Loucy (cell line): ENCODE measurements at regions not wholly inside any gene's neighbourhood (a gene's known extent, or its start where the extent isn't known, plus 50 kb on each side); places are given as distances from the start of the nearest gene placed in this dataset.

Source experiments
- H2AFZ ChIP-seq: fragments of 200-600 bp; sonication (generic); 2 replicates; pipeline ENCODE4 v1.6.0; 2016; ENCODE audit warnings: antibody characterized with exemption, mild to moderate bottlenecking, low read length, moderate library complexity
- H3F3A ChIP-seq: fragments of 200-600 bp; 2 replicates; pipeline ENCODE4 v1.6.0; 2016; ENCODE audit warnings: antibody characterized with exemption, low read depth, mild to moderate bottlenecking
- H3K27me3 ChIP-seq: fragments of 200-600 bp; sonication (generic); 2 replicates; pipeline ENCODE4 v1.6.1; 2014; ENCODE audit warnings: low read length, mild to moderate bottlenecking; ENCODE audit not compliant: insufficient read depth, poor library complexity, severe bottlenecking
- H3K36me3 ChIP-seq: fragments of 200-600 bp; sonication (generic); 2 replicates; pipeline ENCODE4 v1.6.1; 2016; ENCODE audit warnings: low read length; ENCODE audit not compliant: insufficient read depth
- H3K4me1 ChIP-seq: fragments of 200-600 bp; sonication (generic); 2 replicates; pipeline ENCODE4 v1.5.1; 2014; ENCODE audit warnings: low read length, mild to moderate bottlenecking; ENCODE audit not compliant: insufficient read depth, poor library complexity, severe bottlenecking
- H3K4me2 ChIP-seq: fragments of 200-600 bp; sonication (generic); 2 replicates; pipeline ENCODE4 v1.6.0; 2014; ENCODE audit warnings: antibody characterized with exemption, low read length, low read depth, mild to moderate bottlenecking; ENCODE audit not compliant: poor library complexity, severe bottlenecking
- H3K4me3 ChIP-seq: fragments of 200-600 bp; sonication (generic); 2 replicates; pipeline ENCODE4 v1.5.1; 2014; ENCODE audit warnings: low read length, mild to moderate bottlenecking, mixed read lengths; ENCODE audit not compliant: poor library complexity, severe bottlenecking
- H3K79me2 ChIP-seq: fragments of 200-600 bp; sonication (generic); 2 replicates; pipeline ENCODE4 v1.6.1; 2014; ENCODE audit warnings: low read length; ENCODE audit not compliant: insufficient read depth
- H3K9ac ChIP-seq: fragments of 200-600 bp; sonication (generic); 2 replicates; pipeline ENCODE4 v1.6.0; 2014; ENCODE audit warnings: mild to moderate bottlenecking, low read depth, low read length, moderate library complexity; ENCODE audit not compliant: poor library complexity, severe bottlenecking
- H3K9me2 ChIP-seq: fragments of 200-600 bp; sonication (generic); replicated peaks from 2 replicates; pipeline ENCODE4 v1.6.1; 2016; ENCODE audit warnings: low read depth, low read length, mixed read lengths
- H3K9me3 ChIP-seq: fragments of 200-600 bp; sonication (generic); 2 replicates; pipeline ENCODE4 v1.6.1; 2014; ENCODE audit warnings: mild to moderate bottlenecking, antibody characterized with exemption, low read length, low read depth; ENCODE audit not compliant: insufficient read depth
- H4K20me1 ChIP-seq: fragments of 200-600 bp; sonication (generic); 2 replicates; pipeline ENCODE4 v1.6.0; 2014; ENCODE audit warnings: antibody characterized with exemption, low read length, mild to moderate bottlenecking; ENCODE audit not compliant: insufficient read depth, poor library complexity, severe bottlenecking
- EZH2phosphoT487 ChIP-seq: fragments of 200-600 bp; IDR thresholded peaks from 2 replicates; pipeline ENCODE4 v1.6.1; 2018; ENCODE audit warnings: antibody characterized with exemption, mild to moderate bottlenecking, moderate library complexity, borderline replicate concordance
- TF ChIP-seq, protein P1 (sequence below): fragments of 200-600 bp; sonication (generic); conservative IDR thresholded peaks from 2 replicates; pipeline ENCODE4 v1.5.1; 2014; ENCODE audit warnings: mild to moderate bottlenecking, antibody characterized with exemption, low read length

DNA sequence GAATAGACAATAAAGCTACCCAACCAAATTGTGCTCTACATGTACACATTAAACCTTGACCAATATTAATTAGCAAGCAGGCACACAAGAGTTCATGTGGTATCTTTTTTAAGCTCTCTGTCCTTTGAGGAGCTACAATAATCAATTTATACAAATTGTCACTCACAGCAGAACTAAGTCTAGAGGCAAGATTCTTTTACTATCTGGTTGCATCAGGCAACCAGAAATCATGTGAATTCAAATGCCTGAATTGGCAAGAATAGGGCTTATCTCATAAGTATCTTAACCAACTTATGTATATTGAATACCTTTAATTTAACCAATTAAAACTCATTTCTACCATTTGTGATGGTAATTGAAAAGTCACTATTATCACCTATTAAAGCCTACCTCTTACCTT lies 145.5 kb upstream of the HAPLN1 start:
- no peaks in the 10 kb centered on the region for H3K27me3 ChIP-seq
- H3K4me1 ChIP-seq: no peaks in the 10 kb centered on the region
- no peak overlapping the region for H3K4me3 ChIP-seq
- no peak overlapping the region for H3K9ac ChIP-seq
- H3K9me2 ChIP-seq: no peaks in the 10 kb centered on the region
- no peaks in the 10 kb centered on the region for H3K9me3 ChIP-seq
- H2AFZ ChIP-seq: no peak overlapping the region
- H3K4me2 ChIP-seq: no peak overlapping the region
- no peaks in the 10 kb centered on the region for H3K36me3 ChIP-seq
- TF ChIP-seq, protein P1, sequence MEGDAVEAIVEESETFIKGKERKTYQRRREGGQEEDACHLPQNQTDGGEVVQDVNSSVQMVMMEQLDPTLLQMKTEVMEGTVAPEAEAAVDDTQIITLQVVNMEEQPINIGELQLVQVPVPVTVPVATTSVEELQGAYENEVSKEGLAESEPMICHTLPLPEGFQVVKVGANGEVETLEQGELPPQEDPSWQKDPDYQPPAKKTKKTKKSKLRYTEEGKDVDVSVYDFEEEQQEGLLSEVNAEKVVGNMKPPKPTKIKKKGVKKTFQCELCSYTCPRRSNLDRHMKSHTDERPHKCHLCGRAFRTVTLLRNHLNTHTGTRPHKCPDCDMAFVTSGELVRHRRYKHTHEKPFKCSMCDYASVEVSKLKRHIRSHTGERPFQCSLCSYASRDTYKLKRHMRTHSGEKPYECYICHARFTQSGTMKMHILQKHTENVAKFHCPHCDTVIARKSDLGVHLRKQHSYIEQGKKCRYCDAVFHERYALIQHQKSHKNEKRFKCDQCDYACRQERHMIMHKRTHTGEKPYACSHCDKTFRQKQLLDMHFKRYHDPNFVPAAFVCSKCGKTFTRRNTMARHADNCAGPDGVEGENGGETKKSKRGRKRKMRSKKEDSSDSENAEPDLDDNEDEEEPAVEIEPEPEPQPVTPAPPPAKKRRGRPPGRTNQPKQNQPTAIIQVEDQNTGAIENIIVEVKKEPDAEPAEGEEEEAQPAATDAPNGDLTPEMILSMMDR: no peak
- TF ChIP-seq EZH2phosphoT487: no peak
- no peaks in the 10 kb centered on the region for H4K20me1 ChIP-seq
- H3F3A ChIP-seq: no peaks in the 10 kb centered on the region
- no peaks in the 10 kb centered on the region for H3K79me2 ChIP-seq

DNA sequence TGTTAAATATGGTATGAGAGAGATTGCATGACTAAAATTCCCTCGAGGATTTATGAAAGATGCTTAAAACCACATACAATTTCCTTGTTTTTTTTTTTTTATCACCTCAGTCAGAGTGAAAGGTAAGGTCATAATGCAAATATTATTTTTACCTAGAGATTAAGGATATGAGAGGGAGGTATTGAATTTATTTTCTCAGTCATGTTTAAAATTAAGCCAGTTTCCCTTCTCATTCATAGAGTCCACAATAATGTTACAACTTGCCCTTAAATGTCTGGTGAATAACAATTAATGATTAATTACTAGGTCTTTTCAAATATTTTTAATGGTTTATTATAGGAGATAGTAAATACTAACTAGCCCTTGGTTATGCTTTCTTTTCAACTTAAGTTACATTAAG lies 144.9 kb upstream of the HAPLN1 start:
- H3K27me3 ChIP-seq: no peaks in the 10 kb centered on the region
- no peaks in the 10 kb centered on the region for H3K9me2 ChIP-seq
- H2AFZ ChIP-seq: no peak overlapping the region
- no peaks in the 10 kb centered on the region for H4K20me1 ChIP-seq
- H3K4me1 ChIP-seq: no peaks in the 10 kb centered on the region
- H3K79me2 ChIP-seq: no peaks in the 10 kb centered on the region
- no peak for TF ChIP-seq EZH2phosphoT487
- TF ChIP-seq, protein P1: no peak
- no peaks in the 10 kb centered on the region for H3K36me3 ChIP-seq
- no peak overlapping the region for H3K9ac ChIP-seq
- no peak overlapping the region for H3K4me2 ChIP-seq
- H3K4me3 ChIP-seq: no peak overlapping the region
- no peaks in the 10 kb centered on the region for H3K9me3 ChIP-seq
- H3F3A ChIP-seq: no peaks in the 10 kb centered on the region

DNA sequence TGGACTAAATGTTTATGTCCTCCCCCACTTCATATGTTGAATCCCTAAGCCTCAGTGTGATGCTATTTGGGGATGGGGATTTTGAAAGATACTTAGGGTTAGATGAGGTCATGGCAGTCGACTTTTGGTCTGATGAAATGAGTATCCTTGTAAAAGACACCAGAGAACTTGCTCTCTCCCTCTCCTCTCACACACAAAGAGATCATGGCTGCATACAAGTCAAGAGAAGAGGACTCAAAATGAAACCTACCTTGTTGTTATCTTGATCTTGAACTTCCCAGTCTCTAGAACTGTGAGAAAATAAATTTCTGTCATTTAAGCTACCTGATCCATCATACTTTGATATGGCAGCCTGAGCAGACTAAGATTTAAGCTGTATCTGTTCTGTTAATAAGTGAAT lies 144.0 kb upstream of the HAPLN1 start:
- H3K9ac ChIP-seq: no peak overlapping the region
- H3K9me2 ChIP-seq: no peaks in the 10 kb centered on the region
- no peaks in the 10 kb centered on the region for H3F3A ChIP-seq
- no peak overlapping the region for H3K4me2 ChIP-seq
- TF ChIP-seq EZH2phosphoT487: no peak
- TF ChIP-seq, protein P1: no peak
- no peak overlapping the region for H2AFZ ChIP-seq
- no peaks in the 10 kb centered on the region for H3K79me2 ChIP-seq
- H3K27me3 ChIP-seq: no peaks in the 10 kb centered on the region
- no peaks in the 10 kb centered on the region for H4K20me1 ChIP-seq
- H3K4me3 ChIP-seq: no peak overlapping the region
- H3K36me3 ChIP-seq: no peaks in the 10 kb centered on the region
- H3K4me1 ChIP-seq: no peaks in the 10 kb centered on the region
- no peaks in the 10 kb centered on the region for H3K9me3 ChIP-seq
